ENCODE measurements at regions not wholly inside any gene's neighbourhood (a gene's known extent, or its start where the extent isn't known, plus 50 kb on each side); places are given as distances from the start of the nearest gene placed in this dataset.

- DNase-seq (ENCODE audit: low spot score in 2 of 2), result peak in 1 of 2 donors; percentile 0
- Mint-ChIP-seq H3K27ac (no peak overlapping the region), H3K4me3 (no peak overlapping the region), H3K4me1 (no peaks in the 10 kb centered on the region), H3K9me3 (no peaks in the 10 kb centered on the region), H3K36me3 (no peaks in the 10 kb centered on the region), H3K27me3 (peaks cover 2% of the 10 kb centered on the region)
- ATAC-seq (ENCODE audit: low read depth), result no peak
These were observed 73.3 kb downstream of the TASL start for GRCh38 chrX:30504309-30504708.

GRCh38 chrX:30495468-30495867 lies 82.1 kb downstream of the TASL start:
- ATAC-seq (ENCODE audit: low read depth) (no peak), DNase-seq (ENCODE audit: low spot score in 2 of 2) (no peak)
- no peaks in the 10 kb centered on the region for H3K27me3 Mint-ChIP-seq
- no peak overlapping the region for H3K27ac Mint-ChIP-seq
- no peaks in the 10 kb centered on the region for H3K4me1 Mint-ChIP-seq
- H3K9me3 Mint-ChIP-seq, result no peaks in the 10 kb centered on the region
- H3K36me3 Mint-ChIP-seq, result no peaks in the 10 kb centered on the region
- no peak overlapping the region for H3K4me3 Mint-ChIP-seq

GRCh38 chrX:30493348-30493747 lies 84.2 kb downstream of the TASL start:
- H3K27me3 Mint-ChIP-seq, result no peaks in the 10 kb centered on the region
- H3K9me3 Mint-ChIP-seq, result no peaks in the 10 kb centered on the region
- no peaks in the 10 kb centered on the region for H3K4me1 Mint-ChIP-seq
- no peak for ATAC-seq (ENCODE audit: low read depth)
- H3K4me3 Mint-ChIP-seq, result no peak overlapping the region
- H3K36me3 Mint-ChIP-seq, result no peaks in the 10 kb centered on the region
- no peak overlapping the region for H3K27ac Mint-ChIP-seq
- DNase-seq (ENCODE audit: low spot score in 2 of 2), result no peak

- Mint-ChIP-seq H3K27me3 (no peaks in the 10 kb centered on the region), H3K4me3 (no peak overlapping the region), H3K4me1 (no peaks in the 10 kb centered on the region), H3K9me3 (no peaks in the 10 kb centered on the region), H3K36me3 (no peaks in the 10 kb centered on the region), H3K27ac (no peak overlapping the region)
- ATAC-seq (ENCODE audit: low read depth), result no peak
- no peak for DNase-seq (ENCODE audit: low spot score in 2 of 2)
These were observed 88.2 kb downstream of the TASL start for GRCh38 chrX:30489323-30489722.

- H3K4me1 Mint-ChIP-seq, result no peaks in the 10 kb centered on the region
- H3K27ac Mint-ChIP-seq, result no peak overlapping the region
- DNase-seq (ENCODE audit: low spot score in 2 of 2), result no peak
- H3K9me3 Mint-ChIP-seq, result no peaks in the 10 kb centered on the region
- H3K27me3 Mint-ChIP-seq, result no peaks in the 10 kb centered on the region
- no peak overlapping the region for H3K4me3 Mint-ChIP-seq
- no peaks in the 10 kb centered on the region for H3K36me3 Mint-ChIP-seq
- ATAC-seq (ENCODE audit: low read depth), result no peak
These were observed 89.5 kb downstream of the TASL start for GRCh38 chrX:30488092-30488491.

- Mint-ChIP-seq H3K27ac (peak overlapping the region; percentile 45), H3K4me1 (no peaks in the 10 kb centered on the region), H3K36me3 (no peaks in the 10 kb centered on the region), H3K9me3 (no peaks in the 10 kb centered on the region), H3K27me3 (no peaks in the 10 kb centered on the region), H3K4me3 (no peak overlapping the region)
- no peak for DNase-seq (ENCODE audit: low spot score in 2 of 2)
- ATAC-seq (ENCODE audit: low read depth), result no peak
These were observed 93.6 kb downstream of the TASL start for GRCh38 chrX:30483996-30484395.

GRCh38 chrX:30468471-30468870 lies 109.1 kb downstream of the TASL start:
- Mint-ChIP-seq H3K4me3 (no peak overlapping the region), H3K36me3 (no peaks in the 10 kb centered on the region), H3K27ac (no peak overlapping the region), H3K9me3 (no peaks in the 10 kb centered on the region), H3K27me3 (peaks cover 8% of the 10 kb centered on the region), H3K4me1 (no peaks in the 10 kb centered on the region)
- ATAC-seq (ENCODE audit: low read depth) (no peak), DNase-seq (ENCODE audit: low spot score in 2 of 2) (no peak)
